HEK293 (cell line): ENCODE measurements at regions not wholly inside any gene's neighbourhood (a gene's known extent, or its start where the extent isn't known, plus 50 kb on each side); places are given as distances from the start of the nearest gene placed in this dataset.

Experiments
- CTCF ChIA-PET: fragments of 350-600 bp; formaldehyde crosslinking; extraction: SDS; loops from one replicate; lab custom pipeline; 2021; ENCODE audit warnings: antibody characterized with exemption; lab: Yijun Ruan, JAX
- POLR2A ChIA-PET: fragments of 300-600 bp; formaldehyde crosslinking; extraction: SDS; loops from one replicate; lab custom pipeline; 2020; ENCODE audit warnings: antibody characterized with exemption, inconsistent platforms; lab: Yijun Ruan, JAX
- H3K27ac ChIP-seq: fragments of 200-500 bp; sonication (Bioruptor generic); 2 replicates; pipeline ENCODE4 v1.5.1; 2014; ENCODE audit warnings: low read depth, low read length, control low read depth, inconsistent platforms; ENCODE audit errors: extremely low read depth
- H3K36me3 ChIP-seq, 2 experiments: fragments of 200-500 bp in 1 of 2; sonication (Bioruptor generic) in 1 of 2; 1 replicate in 1 of 2; 2 replicates in 1 of 2; pipeline ENCODE4 v1.5.1; 2014 to 2017; ENCODE audit warnings: inconsistent platforms in 2 of 2, low read length in 2 of 2; ENCODE audit not compliant: control insufficient read depth in 2 of 2, insufficient read depth in 1 of 2
- H3K4me1 ChIP-seq: fragments of 200-500 bp; sonication (Bioruptor generic); 2 replicates; pipeline ENCODE4 v1.5.1; 2014; ENCODE audit warnings: mild to moderate bottlenecking, low read length, inconsistent platforms; ENCODE audit not compliant: control insufficient read depth, insufficient read depth
- H3K4me3 ChIP-seq: 2 replicates; pipeline ENCODE4 v1.5.1; 2011; ENCODE audit warnings: low read depth, mild to moderate bottlenecking, control low read depth, low read length, moderate library complexity
- H3K9me3 ChIP-seq: fragments of 200-500 bp; sonication (Bioruptor generic); 2 replicates; pipeline ENCODE4 v1.5.1; 2014; ENCODE audit warnings: low read depth, low read length, inconsistent platforms; ENCODE audit not compliant: control insufficient read depth, insufficient read depth
- EGR2 ChIP-seq: fragments of 450-650 bp; formaldehyde crosslinking; IDR thresholded peaks from 2 replicates; pipeline ENCODE4 v1.5.1; 2016; ENCODE audit warnings: low read depth, missing biosample characterization, missing genetic modification characterization
- GLIS2 ChIP-seq: fragments of 450-650 bp; formaldehyde crosslinking; IDR thresholded peaks from 2 replicates; pipeline ENCODE4 v1.5.1; 2016; ENCODE audit warnings: missing biosample characterization, missing genetic modification characterization
- HOXC10 ChIP-seq: sonication (generic); formaldehyde crosslinking; IDR thresholded peaks from 2 replicates; pipeline ENCODE4 v1.8.1; 2023; ENCODE audit warnings: mild to moderate bottlenecking, missing genetic modification reagents
- PRDM1 ChIP-seq: fragments of 450-650 bp; formaldehyde crosslinking; IDR thresholded peaks from 2 replicates; pipeline ENCODE4; 2016; ENCODE audit warnings: missing biosample characterization, missing genetic modification characterization
- SCRT1 ChIP-seq: fragments of 450-650 bp; formaldehyde crosslinking; IDR thresholded peaks from 2 replicates; pipeline ENCODE4 v1.5.1; 2016; ENCODE audit warnings: missing biosample characterization, missing genetic modification characterization, borderline replicate concordance
- TCF7L2 ChIP-seq: IDR thresholded peaks from 2 replicates; pipeline ENCODE4 v1.6.1; 2011; ENCODE audit warnings: low read depth, mild to moderate bottlenecking, inconsistent platforms, low read length, moderate library complexity, borderline replicate concordance
- ZEB2 ChIP-seq: fragments of 450-650 bp; formaldehyde crosslinking; IDR thresholded peaks from 2 replicates; pipeline ENCODE4 v1.5.1; 2016; ENCODE audit warnings: missing biosample characterization, missing genetic modification characterization
- ZFP3 ChIP-seq: fragments of 450-650 bp; formaldehyde crosslinking; IDR thresholded peaks from 2 replicates; pipeline ENCODE4 v1.5.1; 2016; ENCODE audit warnings: low read depth, missing biosample characterization, missing genetic modification characterization
- ZNF121 ChIP-seq: fragments of 450-650 bp; formaldehyde crosslinking; IDR thresholded peaks from 2 replicates; pipeline ENCODE4 v1.5.1; 2016; ENCODE audit warnings: missing biosample characterization, missing genetic modification characterization
- ZNF146 ChIP-seq: fragments of 450-650 bp; formaldehyde crosslinking; IDR thresholded peaks from 2 replicates; pipeline ENCODE4 v1.5.1; 2016; ENCODE audit warnings: missing biosample characterization, missing genetic modification characterization
- ZNF157 ChIP-seq: fragments of 450-650 bp; formaldehyde crosslinking; IDR thresholded peaks from 2 replicates; pipeline ENCODE4 v1.5.1; 2016; ENCODE audit warnings: missing biosample characterization, missing genetic modification characterization
- ZNF221 ChIP-seq: fragments of 450-650 bp; formaldehyde crosslinking; IDR thresholded peaks from 2 replicates; pipeline ENCODE4 v1.5.1; 2017; ENCODE audit warnings: missing biosample characterization, missing genetic modification characterization, borderline replicate concordance
- ZNF24 ChIP-seq: fragments of 450-650 bp; formaldehyde crosslinking; IDR thresholded peaks from 2 replicates; pipeline ENCODE4 v1.5.1; 2016; ENCODE audit warnings: missing biosample characterization, missing genetic modification characterization
- ZNF248 ChIP-seq: fragments of 450-650 bp; formaldehyde crosslinking; IDR thresholded peaks from 2 replicates; pipeline ENCODE4 v1.5.1; 2017; ENCODE audit warnings: missing biosample characterization, missing genetic modification characterization
- ZNF302 ChIP-seq: fragments of 450-650 bp; formaldehyde crosslinking; IDR thresholded peaks from 2 replicates; pipeline ENCODE4 v1.5.1; 2016; ENCODE audit warnings: missing biosample characterization, missing genetic modification characterization, low read depth
- ZNF37A ChIP-seq: fragments of 450-650 bp; IDR thresholded peaks from 2 replicates; pipeline ENCODE4 v1.5.1; 2018; ENCODE audit warnings: missing biosample characterization, missing genetic modification characterization
- ZNF426 ChIP-seq: fragments of 450-650 bp; formaldehyde crosslinking; IDR thresholded peaks from 2 replicates; pipeline ENCODE4 v1.5.1; 2017; ENCODE audit warnings: missing biosample characterization, missing genetic modification characterization, mild to moderate bottlenecking, inconsistent platforms, moderate library complexity
- ZNF560 ChIP-seq: fragments of 450-650 bp; formaldehyde crosslinking; IDR thresholded peaks from 2 replicates; pipeline ENCODE4 v1.5.1; 2017; ENCODE audit warnings: missing biosample characterization, missing genetic modification characterization, borderline replicate concordance
- ZNF596 ChIP-seq: fragments of 450-650 bp; IDR thresholded peaks from 2 replicates; pipeline ENCODE4 v1.5.0; 2018; ENCODE audit warnings: missing biosample characterization, mild to moderate bottlenecking, missing genetic modification characterization, moderate library complexity
- ZNF621 ChIP-seq: fragments of 450-650 bp; formaldehyde crosslinking; IDR thresholded peaks from 2 replicates; pipeline ENCODE4 v1.5.1; 2017; ENCODE audit warnings: missing biosample characterization, missing genetic modification characterization
- ZNF658 ChIP-seq: fragments of 450-650 bp; formaldehyde crosslinking; IDR thresholded peaks from 2 replicates; pipeline ENCODE4; 2016; ENCODE audit warnings: missing biosample characterization, missing genetic modification characterization
- ZNF677 ChIP-seq: fragments of 450-650 bp; IDR thresholded peaks from 2 replicates; pipeline ENCODE4 v1.5.0; 2018; ENCODE audit warnings: missing biosample characterization, mild to moderate bottlenecking, missing genetic modification characterization, moderate library complexity
- ZNF776 ChIP-seq: fragments of 450-650 bp; formaldehyde crosslinking; IDR thresholded peaks from 2 replicates; pipeline ENCODE4 v1.5.0; 2017; ENCODE audit warnings: missing biosample characterization, missing genetic modification characterization, borderline replicate concordance
- ZXDB ChIP-seq: fragments of 450-650 bp; formaldehyde crosslinking; IDR thresholded peaks from 2 replicates; pipeline ENCODE4 v1.5.1; 2016; ENCODE audit warnings: missing biosample characterization, missing genetic modification characterization
- TF ChIP-seq, protein P1 (sequence below): fragments of 450-650 bp; formaldehyde crosslinking; IDR thresholded peaks from 2 replicates; pipeline ENCODE4 v1.5.1; 2017; ENCODE audit warnings: missing biosample characterization, missing genetic modification characterization
- TF ChIP-seq, protein P2 (sequence below): fragments of 450-650 bp; formaldehyde crosslinking; IDR thresholded peaks from 2 replicates; pipeline ENCODE4 v1.5.1; 2016; ENCODE audit warnings: missing biosample characterization, missing genetic modification characterization, low read depth
- TF ChIP-seq, protein P3 (sequence below): fragments of 450-650 bp; formaldehyde crosslinking; IDR thresholded peaks from 2 replicates; pipeline ENCODE4 v1.5.1; 2016; ENCODE audit warnings: missing biosample characterization, missing genetic modification characterization
- TF ChIP-seq, protein P4 (sequence below): fragments of 450-650 bp; formaldehyde crosslinking; IDR thresholded peaks from 2 replicates; pipeline ENCODE4 v1.5.1; 2016; ENCODE audit warnings: missing biosample characterization, missing genetic modification characterization

DNA sequence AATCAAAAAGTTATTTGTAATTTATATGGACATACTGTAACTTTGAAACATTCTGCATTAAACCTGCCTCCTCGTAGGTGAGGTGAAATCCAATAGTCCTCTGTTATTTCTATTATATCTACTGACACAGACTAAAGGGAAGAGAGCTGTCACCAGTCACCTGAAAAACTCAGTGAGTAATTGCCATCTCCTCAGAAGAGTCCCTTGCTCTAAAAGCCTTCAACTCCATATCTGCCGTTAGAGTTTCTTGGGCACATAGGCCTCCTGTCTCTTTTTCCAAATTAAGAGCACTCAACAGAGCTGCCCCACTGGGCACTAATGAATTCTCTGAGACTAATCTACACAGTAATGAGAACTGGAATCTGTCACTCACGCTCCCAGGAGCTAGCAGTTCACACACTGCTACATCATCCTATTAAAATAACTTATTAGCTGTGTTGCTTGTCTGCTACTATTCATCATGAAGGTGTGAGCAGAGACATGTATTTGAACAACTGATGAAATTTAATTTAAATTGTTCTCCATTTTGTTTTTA, 67.3 kb upstream of the VCAN start:
- Histone ChIP-seq H3K27ac (no peak overlapping the region), H3K4me1 (0 out of 2 replicates have a peak, but pooled peaks cover 3% of the 10 kb centered on the region), H3K4me3 (no peak overlapping the region), H3K9me3 (no peaks in the 10 kb centered on the region), H3K36me3 (no peaks in the 10 kb centered on the region)
- TF ChIP-seq ZNF37A (tag by site-specific recombination): no peak
- no peak for TF ChIP-seq GLIS2
- no peak for TF ChIP-seq ZNF24 (tag by site-specific recombination)
- TF ChIP-seq PRDM1: no peak
- TF ChIP-seq ZNF776 (tag by site-specific recombination): no peak
- no peak for TF ChIP-seq ZEB2
- TF ChIP-seq, protein P1, sequence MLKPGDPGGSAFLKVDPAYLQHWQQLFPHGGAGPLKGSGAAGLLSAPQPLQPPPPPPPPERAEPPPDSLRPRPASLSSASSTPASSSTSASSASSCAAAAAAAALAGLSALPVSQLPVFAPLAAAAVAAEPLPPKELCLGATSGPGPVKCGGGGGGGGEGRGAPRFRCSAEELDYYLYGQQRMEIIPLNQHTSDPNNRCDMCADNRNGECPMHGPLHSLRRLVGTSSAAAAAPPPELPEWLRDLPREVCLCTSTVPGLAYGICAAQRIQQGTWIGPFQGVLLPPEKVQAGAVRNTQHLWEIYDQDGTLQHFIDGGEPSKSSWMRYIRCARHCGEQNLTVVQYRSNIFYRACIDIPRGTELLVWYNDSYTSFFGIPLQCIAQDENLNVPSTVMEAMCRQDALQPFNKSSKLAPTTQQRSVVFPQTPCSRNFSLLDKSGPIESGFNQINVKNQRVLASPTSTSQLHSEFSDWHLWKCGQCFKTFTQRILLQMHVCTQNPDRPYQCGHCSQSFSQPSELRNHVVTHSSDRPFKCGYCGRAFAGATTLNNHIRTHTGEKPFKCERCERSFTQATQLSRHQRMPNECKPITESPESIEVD (tag by site-specific recombination): no peak
- TF ChIP-seq ZNF560 (tag by site-specific recombination): no peak
- TF ChIP-seq ZNF221 (tag by site-specific recombination): no peak
- POLR2A ChIA-PET: no interaction called here
- CTCF ChIA-PET: interaction anchor here (0.6 to 0.7 kb wide), 2 partner anchors 1093 to 1709 kb away, joined by 4 to 5 read pairs; no protein-coding TSS in a partner anchor

DNA sequence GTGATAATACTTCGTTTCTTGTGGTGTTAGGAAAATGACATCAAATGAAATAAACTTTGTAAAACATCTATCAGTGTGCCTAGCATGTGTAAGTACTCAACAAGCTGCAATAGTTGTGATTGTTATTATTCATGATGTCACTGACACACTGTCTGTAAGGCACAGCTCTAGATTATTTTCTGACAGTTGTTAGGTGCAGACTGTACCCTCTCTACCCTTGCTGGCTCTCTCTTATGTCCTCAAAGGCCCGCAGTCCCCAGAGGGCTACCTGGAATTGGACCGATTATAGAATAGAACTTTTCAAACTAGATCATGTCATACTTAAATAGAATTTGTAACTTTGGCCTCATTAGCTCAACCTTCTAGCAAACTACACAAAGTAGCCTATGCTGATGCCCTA, 65.9 kb upstream of the VCAN start:
- TF ChIP-seq ZNF302 (tag by site-specific recombination): no peak
- TF ChIP-seq, protein P2, sequence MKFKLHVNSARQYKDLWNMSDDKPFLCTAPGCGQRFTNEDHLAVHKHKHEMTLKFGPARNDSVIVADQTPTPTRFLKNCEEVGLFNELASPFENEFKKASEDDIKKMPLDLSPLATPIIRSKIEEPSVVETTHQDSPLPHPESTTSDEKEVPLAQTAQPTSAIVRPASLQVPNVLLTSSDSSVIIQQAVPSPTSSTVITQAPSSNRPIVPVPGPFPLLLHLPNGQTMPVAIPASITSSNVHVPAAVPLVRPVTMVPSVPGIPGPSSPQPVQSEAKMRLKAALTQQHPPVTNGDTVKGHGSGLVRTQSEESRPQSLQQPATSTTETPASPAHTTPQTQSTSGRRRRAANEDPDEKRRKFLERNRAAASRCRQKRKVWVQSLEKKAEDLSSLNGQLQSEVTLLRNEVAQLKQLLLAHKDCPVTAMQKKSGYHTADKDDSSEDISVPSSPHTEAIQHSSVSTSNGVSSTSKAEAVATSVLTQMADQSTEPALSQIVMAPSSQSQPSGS (tag by site-specific recombination): 0 out of 2 replicates have a peak, but pooled peaks have one; percentile 11
- CTCF ChIA-PET: interaction anchor here (1.0 kb wide), 1 partner anchor 1018 kb away, joined by 3 read pairs; no protein-coding TSS in a partner anchor
- Histone ChIP-seq H3K36me3 (no peaks in the 10 kb centered on the region), H3K4me1 (0 out of 2 replicates have a peak, but pooled peaks cover 3% of the 10 kb centered on the region), H3K27ac (no peak overlapping the region), H3K9me3 (no peaks in the 10 kb centered on the region), H3K4me3 (no peak overlapping the region)
- POLR2A ChIA-PET: no interaction called here

DNA sequence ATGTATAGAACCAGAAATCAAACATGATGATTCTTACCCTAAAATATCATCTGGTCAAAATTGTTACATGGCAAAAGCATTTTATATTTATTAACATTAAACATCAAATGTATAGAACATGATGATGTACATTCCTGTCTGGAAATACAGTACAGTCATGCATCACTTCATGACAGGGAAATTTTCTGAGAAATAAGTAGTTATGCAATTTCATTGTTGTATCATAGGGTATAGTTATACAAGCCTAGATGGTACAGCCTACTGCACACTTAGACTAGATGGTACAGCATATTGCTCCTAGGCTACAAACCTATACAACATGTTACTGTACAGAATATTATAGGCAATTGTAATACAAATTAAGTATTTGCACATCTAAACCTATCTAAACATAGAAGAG, 64.6 kb upstream of the VCAN start:
- POLR2A ChIA-PET: no interaction called here
- CTCF ChIA-PET: no interaction called here
- TF ChIP-seq ZNF677 (no peak), ZNF221 (tag by site-specific recombination) (no peak), ZNF146 (tag by site-specific recombination) (no peak), ZNF248 (tag by site-specific recombination) (no peak), ZNF157 (tag by site-specific recombination) (no peak), ZXDB (no peak), ZNF560 (tag by site-specific recombination) (no peak), HOXC10 (CRISPR knock-in tag) (no peak), ZNF426 (no peak), ZNF121 (tag by site-specific recombination) (no peak), TCF7L2 (no peak), ZNF658 (no peak), ZEB2 (no peak), EGR2 (tag by site-specific recombination) (no peak), ZNF596 (tag by site-specific recombination) (no peak), ZFP3 (tag by site-specific recombination) (no peak), SCRT1 (no peak), ZNF621 (no peak)
- TF ChIP-seq, protein P3, sequence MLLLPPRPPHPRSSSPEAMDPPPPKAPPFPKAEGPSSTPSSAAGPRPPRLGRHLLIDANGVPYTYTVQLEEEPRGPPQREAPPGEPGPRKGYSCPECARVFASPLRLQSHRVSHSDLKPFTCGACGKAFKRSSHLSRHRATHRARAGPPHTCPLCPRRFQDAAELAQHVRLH: no peak
- TF ChIP-seq, protein P4, sequence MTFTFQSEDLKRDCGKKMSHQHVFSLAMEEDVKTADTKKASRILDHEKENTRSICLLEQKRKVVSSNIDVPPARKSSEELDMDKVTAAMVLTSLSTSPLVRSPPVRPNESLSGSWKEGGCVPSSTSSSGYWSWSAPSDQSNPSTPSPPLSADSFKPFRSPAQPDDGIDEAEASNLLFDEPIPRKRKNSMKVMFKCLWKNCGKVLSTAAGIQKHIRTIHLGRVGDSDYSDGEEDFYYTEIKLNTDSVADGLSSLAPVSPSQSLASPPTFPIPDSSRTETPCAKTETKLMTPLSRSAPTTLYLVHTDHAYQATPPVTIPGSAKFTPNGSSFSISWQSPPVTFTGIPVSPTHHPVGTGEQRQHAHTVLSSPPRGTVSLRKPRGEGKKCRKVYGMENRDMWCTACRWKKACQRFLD (tag by site-specific recombination): no peak
- TF ChIP-seq, all 188 proteins: peak for 0

More for the DNA sequence above, 64.6 kb upstream of the VCAN start:
- H3K36me3 ChIP-seq: no peaks in the 10 kb centered on the region
- no peak overlapping the region for H3K27ac ChIP-seq
- no peaks in the 10 kb centered on the region for H3K9me3 ChIP-seq
- no peak overlapping the region for H3K4me3 ChIP-seq
- no peaks in the 10 kb centered on the region for H3K4me1 ChIP-seq
